Ectodermal cell (in vitro differentiated cells): ENCODE measurements at regions not wholly inside any gene's neighbourhood (a gene's known extent, or its start where the extent isn't known, plus 50 kb on each side); places are given as distances from the start of the nearest gene placed in this dataset.
"Not testable (repeated sequence)": the region's sequence is repeated elsewhere in the genome, so short reads cannot be mapped to it uniquely, and the experiment has no call there.

Source experiments
- H3K27ac ChIP-seq: 2 replicates; pipeline ENCODE4 v1.7.0; 2013; ENCODE audit warnings: mild to moderate bottlenecking, low read depth, low read length; ENCODE audit not compliant: insufficient read depth, poor library complexity, severe bottlenecking
- H3K27me3 ChIP-seq: 2 replicates; pipeline ENCODE4 v1.7.0; 2013; ENCODE audit warnings: mild to moderate bottlenecking, low read length; ENCODE audit not compliant: insufficient read depth, control insufficient read depth, poor library complexity, severe bottlenecking
- H3K36me3 ChIP-seq: one replicate; pipeline ENCODE4 v1.7.0; 2013; ENCODE audit warnings: low read length; ENCODE audit not compliant: control insufficient read depth, insufficient read depth
- H3K4me1 ChIP-seq: one replicate; pipeline ENCODE4 v1.7.0; 2013; ENCODE audit warnings: low read length; ENCODE audit not compliant: control insufficient read depth, insufficient read depth
- H3K4me3 ChIP-seq: 2 replicates; pipeline ENCODE4 v1.7.0; 2013; ENCODE audit warnings: low read depth, low read length, control low read depth; ENCODE audit not compliant: insufficient read depth
- H3K9me3 ChIP-seq: 2 replicates; pipeline ENCODE4 v1.7.0; 2013; ENCODE audit warnings: mild to moderate bottlenecking, low read length, moderate library complexity; ENCODE audit not compliant: control insufficient read depth
- WGBS, 2 experiments: methylation state at CpG; one replicate each; pipeline ENCODE4 v1.1.7; 2013; ENCODE audit warnings: missing lambda C conversion rate in 2 of 2; 5-methylcytosine and 5-hydroxymethylcytosine counted together

DNA sequence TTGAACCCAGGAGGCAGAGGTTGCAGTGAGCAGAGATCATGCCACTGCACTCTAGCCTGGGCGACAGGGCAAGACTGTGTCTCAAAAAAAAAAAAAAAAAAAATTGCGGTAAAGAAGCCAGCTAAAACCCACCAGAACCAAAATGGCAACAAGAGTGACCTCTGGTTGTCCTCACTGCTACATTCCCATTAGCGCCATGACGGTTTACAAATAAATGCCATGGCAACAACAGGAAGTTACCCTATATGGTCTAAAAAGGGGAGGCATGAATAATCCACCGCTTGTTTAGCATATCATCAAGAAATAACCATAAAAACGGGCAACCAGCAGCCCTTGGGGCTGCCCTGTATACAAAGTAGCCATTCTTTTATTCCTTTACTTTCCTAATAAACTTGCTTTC is 242.4 kb downstream of the SKIDA1 start:
- H3K4me3 ChIP-seq, H3K9me3 ChIP-seq, H3K27ac ChIP-seq, H3K36me3 ChIP-seq, H3K27me3 ChIP-seq: not testable (repeated sequence)
- 76 to 80% methylated on average over 6 of the region's 6 CpGs for WGBS, 2 experiments
- peaks cover 27% of the 10 kb centered on the region for H3K4me1 ChIP-seq

DNA sequence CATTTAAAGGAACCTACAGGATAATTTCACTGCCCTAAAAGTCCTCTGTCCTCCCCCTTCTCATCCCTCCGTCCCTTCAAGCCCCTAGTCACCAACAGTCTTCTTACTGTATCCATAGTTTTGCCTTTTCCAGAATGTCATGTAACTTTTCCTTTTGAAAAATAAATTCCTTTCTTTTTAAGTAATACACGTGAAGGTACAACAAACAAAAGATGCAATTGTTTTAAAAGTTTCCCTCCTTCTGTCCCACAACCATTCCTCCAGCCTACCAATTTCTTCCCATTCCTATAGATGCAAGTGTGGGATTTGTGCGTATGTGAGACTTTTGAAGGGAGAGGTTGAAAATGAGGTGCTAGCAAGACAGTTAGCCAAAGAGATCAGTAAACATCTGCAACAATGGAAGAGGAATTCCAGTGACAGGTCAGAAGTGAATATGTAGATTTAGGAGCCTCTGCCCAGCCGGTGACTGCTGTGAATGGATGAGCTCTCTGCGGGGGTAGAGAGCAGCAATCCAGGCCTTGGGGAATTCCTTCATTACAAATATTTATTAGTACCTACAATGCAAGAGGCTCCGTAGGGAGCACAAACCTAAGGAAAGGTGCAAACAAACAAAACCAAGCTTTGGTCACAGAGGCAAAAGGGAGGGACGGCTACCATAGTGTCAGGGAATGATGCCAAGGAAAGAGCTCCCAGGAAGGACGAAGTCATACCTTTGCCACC is 243.6 kb downstream of the SKIDA1 start:
- H3K27me3 ChIP-seq = no peaks in the 10 kb centered on the region
- no peak overlapping the region for H3K4me3 ChIP-seq
- H3K9me3 ChIP-seq = no peaks in the 10 kb centered on the region
- 6 to 9% methylated on average over 6 to 8 of the region's 8 CpGs for WGBS, 2 experiments
- H3K36me3 ChIP-seq = no peaks in the 10 kb centered on the region
- H3K4me1 ChIP-seq = peaks cover 27% of the 10 kb centered on the region
- peak overlapping the region; percentile 74 for H3K27ac ChIP-seq

DNA sequence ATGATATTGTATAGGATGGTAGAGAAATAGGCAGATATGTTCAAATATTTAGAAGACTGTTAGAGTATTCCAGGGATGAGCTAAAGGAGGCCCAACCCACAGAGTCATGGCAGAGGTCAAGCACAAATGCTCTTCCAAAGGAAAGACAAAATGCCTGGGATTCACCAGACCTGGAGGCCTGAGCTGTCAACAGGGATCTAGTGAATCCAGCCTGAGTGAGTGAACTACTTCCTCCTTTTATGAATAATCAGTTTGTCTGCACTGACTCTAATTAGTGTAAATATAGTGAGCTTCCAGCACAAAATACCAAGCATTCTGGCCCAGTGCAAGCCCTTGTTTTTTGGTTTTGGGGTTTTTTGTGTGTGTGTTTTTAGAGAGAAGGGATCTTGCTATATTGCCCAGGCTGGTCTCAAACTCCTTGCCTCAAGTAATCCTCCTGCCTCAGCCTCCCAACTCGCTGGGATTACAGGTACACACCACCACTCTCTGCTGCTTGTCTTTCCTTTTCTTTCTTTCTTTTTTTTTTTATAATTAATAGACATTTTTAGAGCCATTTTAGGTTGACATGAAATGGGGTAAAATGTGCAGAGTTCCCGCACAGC is 244.4 kb downstream of the SKIDA1 start:
- no peak overlapping the region for H3K27ac ChIP-seq

DNA sequence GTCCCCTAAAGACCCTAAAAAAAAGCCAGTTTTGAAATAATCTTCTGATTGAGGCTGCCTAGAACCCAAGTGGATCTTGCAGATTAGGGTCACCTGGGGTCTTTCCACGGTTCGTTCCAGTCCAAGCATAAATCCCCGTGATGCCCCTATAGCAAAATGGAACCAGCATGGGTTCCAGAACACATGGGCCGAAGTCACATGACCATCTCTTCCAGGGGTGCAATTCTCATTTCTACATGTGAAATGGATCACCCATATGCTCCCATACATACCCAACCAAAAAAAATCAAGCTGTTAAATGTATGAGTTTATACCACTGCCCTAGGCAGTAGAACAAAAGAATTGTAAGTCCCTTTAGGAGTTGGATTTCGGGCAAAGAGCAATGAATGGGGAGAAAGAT is 245.4 kb downstream of the SKIDA1 start:
- 82 to 83% methylated on average over 5 of the region's 5 CpGs for WGBS, 2 experiments
- no peaks in the 10 kb centered on the region for H3K36me3 ChIP-seq
- H3K4me1 ChIP-seq = peaks cover 27% of the 10 kb centered on the region
- H3K27me3 ChIP-seq = no peaks in the 10 kb centered on the region
- H3K4me3 ChIP-seq = no peak overlapping the region
- no peaks in the 10 kb centered on the region for H3K9me3 ChIP-seq
- peak overlapping the region; percentile 2 for H3K27ac ChIP-seq

More for the DNA sequence above, 244.4 kb downstream of the SKIDA1 start:
- H3K4me3 ChIP-seq = no peak overlapping the region
- H3K9me3 ChIP-seq = no peaks in the 10 kb centered on the region
- peaks cover 27% of the 10 kb centered on the region for H3K4me1 ChIP-seq
- 66 to 80% methylated on average over 1 to 2 of the region's 2 CpGs for WGBS, 2 experiments
- H3K36me3 ChIP-seq = no peaks in the 10 kb centered on the region
- H3K27me3 ChIP-seq = no peaks in the 10 kb centered on the region

DNA sequence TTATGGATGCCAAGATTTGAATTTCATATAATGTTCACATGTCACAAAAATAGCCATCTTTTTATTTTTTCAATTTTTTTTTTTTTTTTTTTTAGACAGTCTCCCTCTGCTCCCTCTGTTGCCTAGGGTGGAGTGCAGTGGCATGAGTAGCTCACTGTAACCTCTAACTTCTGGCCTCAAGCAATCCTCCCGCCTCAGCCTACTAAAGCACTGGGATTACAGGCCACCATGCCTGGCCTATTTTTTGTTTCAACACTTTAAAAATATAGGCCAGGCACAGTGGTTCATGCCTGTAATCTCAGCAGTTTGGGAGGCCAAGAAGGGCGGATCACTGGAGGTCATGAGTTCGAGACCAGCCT is 246.3 kb downstream of the SKIDA1 start:
- WGBS, 2 experiments = 88 to 91% methylated on average over 3 of the region's 3 CpGs
- no peaks in the 10 kb centered on the region for H3K9me3 ChIP-seq
- peaks cover 19% of the 10 kb centered on the region for H3K4me1 ChIP-seq
- no peak overlapping the region for H3K4me3 ChIP-seq
- no peaks in the 10 kb centered on the region for H3K27me3 ChIP-seq
- H3K27ac ChIP-seq = no peak overlapping the region
- no peaks in the 10 kb centered on the region for H3K36me3 ChIP-seq

DNA sequence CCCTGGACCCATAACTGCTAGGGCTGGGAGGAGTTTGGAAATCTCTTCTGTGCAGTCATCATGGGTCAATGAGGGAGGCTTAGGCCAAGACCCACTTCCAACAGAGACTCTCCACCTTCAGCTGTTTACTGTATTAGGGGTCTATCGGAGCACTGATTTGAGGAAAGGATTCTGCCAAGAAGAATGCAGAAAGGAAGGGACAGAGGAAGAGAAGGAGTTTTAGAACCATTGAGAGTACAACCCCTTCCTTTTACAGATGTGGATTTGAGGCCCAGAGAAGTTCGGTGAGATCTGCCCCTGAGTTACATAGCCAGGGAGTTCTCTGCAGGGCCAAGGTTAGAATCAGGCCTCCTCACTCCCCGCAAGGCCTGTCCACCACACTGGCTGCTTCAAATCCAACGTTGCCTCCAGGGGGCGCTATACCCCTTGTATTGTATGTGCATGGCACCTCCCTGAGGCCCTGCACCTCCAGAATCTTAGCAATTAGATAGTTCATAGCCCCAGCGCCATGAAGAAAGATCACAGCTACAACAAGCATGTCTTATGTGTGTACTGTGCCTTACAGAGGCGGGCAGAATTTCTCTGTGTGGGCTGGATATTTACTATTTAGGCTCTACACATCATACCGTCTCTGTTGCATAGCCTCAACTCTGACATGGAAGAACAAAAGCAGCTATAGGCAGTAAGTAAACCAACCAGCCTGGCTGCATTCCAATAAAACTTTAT is 246.8 kb downstream of the SKIDA1 start:
- H3K36me3 ChIP-seq = no peaks in the 10 kb centered on the region
- WGBS, 2 experiments = 31 to 32% methylated on average over 8 of the region's 8 CpGs
- H3K27ac ChIP-seq = no peak overlapping the region
- H3K4me1 ChIP-seq = peaks cover 19% of the 10 kb centered on the region
- H3K27me3 ChIP-seq = no peaks in the 10 kb centered on the region
- no peaks in the 10 kb centered on the region for H3K9me3 ChIP-seq
- H3K4me3 ChIP-seq = no peak overlapping the region

DNA sequence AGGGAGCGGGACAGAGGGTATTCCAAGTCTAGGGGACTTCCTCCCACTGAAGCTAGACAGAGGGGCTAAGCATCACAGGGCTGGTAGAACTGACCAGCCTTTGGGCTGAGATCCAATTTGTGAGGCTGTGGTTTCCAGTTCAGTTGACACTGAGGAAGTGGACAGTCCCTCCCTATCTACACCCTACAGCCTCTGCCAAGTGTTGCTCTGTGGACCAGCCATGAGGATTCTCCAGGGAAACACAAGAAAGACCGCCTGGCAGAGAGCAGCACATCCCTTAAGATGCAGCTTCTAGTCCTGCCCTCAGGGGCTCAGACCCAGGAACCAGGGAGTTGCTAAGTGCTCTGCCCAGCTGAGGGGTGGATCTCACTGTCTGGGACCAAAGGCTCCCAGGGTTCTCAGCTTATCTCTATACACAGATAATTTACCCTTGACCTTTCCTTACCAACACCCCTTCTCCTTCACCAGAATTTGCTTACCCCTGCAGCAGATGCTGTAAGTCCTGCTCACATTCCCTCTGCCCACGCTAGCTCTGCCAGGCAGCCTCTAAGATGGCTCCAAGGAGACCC is 252.0 kb downstream of the SKIDA1 start:
- H3K36me3 ChIP-seq = no peaks in the 10 kb centered on the region
- no peaks in the 10 kb centered on the region for H3K27me3 ChIP-seq
- peaks cover 2% of the 10 kb centered on the region for H3K9me3 ChIP-seq
- H3K4me3 ChIP-seq = no peak overlapping the region
- H3K4me1 ChIP-seq = no peaks in the 10 kb centered on the region
- 89 to 96% methylated on average over 3 of the region's 3 CpGs for WGBS, 2 experiments
- H3K27ac ChIP-seq = no peak overlapping the region

DNA sequence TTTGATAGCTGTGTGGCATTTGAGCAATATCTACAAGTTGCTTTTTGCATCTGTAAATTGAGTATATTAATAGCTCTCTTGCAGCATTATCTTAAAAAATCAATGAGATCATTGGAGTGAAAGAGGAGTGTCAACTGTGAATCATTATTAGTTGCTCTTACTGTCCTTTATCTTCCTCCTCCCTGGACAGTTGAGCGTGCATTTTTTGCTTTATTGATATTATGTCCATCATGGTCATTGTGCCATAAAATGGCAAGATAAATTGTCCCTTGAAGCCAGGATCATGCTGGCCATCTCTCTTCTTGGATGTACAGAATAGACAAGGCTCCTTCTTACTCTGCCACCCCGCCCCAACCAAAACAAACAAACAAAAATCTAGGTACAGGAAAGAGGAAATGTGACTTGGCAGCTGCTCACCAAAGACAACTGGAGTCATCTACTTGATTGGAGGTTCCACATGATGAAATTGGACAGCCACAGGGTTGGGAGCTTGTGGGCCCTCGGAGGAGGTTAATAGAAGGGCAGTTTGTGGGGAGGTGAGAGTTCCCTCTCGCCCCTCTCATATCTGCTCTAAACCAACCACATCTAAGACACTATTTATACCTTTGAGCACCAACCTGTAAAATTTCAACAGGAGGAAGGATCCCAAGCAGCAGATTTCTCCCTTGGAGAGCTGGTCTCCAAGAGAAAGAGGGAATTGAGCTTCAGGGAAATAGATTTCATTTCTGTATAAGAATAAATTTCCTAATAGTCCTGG is 252.7 kb downstream of the SKIDA1 start:
- Histone ChIP-seq H3K4me1 (no peaks in the 10 kb centered on the region), H3K27me3 (no peaks in the 10 kb centered on the region), H3K27ac (no peak overlapping the region), H3K36me3 (no peaks in the 10 kb centered on the region), H3K4me3 (no peak overlapping the region), H3K9me3 (peaks cover 2% of the 10 kb centered on the region)
- 95 to 100% methylated on average over 2 to 4 of the region's 4 CpGs for WGBS, 2 experiments

DNA sequence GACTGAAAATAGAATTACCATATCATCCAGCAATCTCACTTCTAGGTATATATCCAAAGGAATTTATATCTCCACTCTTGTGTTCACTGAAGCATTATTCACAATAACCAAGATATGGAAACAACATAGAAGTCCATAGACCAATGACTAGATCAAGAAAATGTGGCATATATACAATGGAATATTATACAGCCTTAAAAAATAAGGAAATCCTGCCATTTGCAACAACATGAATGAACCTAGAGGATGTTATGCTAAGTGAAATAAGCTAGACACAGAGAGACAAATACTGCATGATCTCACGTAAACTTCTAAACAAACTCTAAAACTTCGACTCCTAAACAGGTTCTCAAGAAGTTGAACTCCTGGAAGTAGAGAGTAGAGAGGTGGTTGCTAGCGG is 254.5 kb downstream of the SKIDA1 start:
- WGBS, 2 experiments = 95 to 100% methylated on average over 1 to 3 of the region's 3 CpGs

More for the DNA sequence above, 254.5 kb downstream of the SKIDA1 start:
- no peaks in the 10 kb centered on the region for H3K27me3 ChIP-seq
- H3K4me3 ChIP-seq = no peak overlapping the region
- no peaks in the 10 kb centered on the region for H3K4me1 ChIP-seq
- no peaks in the 10 kb centered on the region for H3K36me3 ChIP-seq
- H3K27ac ChIP-seq = no peak overlapping the region
- H3K9me3 ChIP-seq = peaks cover 2% of the 10 kb centered on the region
